ENCODE measurements at regions not wholly inside any gene's neighbourhood (a gene's known extent, or its start where the extent isn't known, plus 50 kb on each side); places are given as distances from the start of the nearest gene placed in this dataset.

GRCh38 chr5:130874861-130875417 is 290.1 kb downstream of the HINT1 start:
- intact Hi-C loops (cut with micrococcal nuclease), result no loop called here
- Histone ChIP-seq H3K27me3 (ENCODE audit: insufficient read depth, low read length) (no peaks in the 10 kb centered on the region), H3K36me3 (ENCODE audit: control insufficient read depth in 1 of 2, insufficient read depth in 2 of 2, low read length in 2 of 2) (no peaks in the 10 kb centered on the region), H3K9ac (ENCODE audit: low read length) (no peak overlapping the region), H3K9me3 (ENCODE audit: control insufficient read depth in 1 of 2, insufficient read depth in 1 of 2, low read depth in 1 of 2, low read length in 2 of 2) (no peaks in the 10 kb centered on the region), H4K20me1 (ENCODE audit: insufficient read depth) (no peaks in the 10 kb centered on the region), H3K4me1 (ENCODE audit: control insufficient read depth in 1 of 2, insufficient read depth in 2 of 2, low read length in 2 of 2) (no peaks in the 10 kb centered on the region), H3K9me2 (ENCODE audit: insufficient read depth) (no peaks in the 10 kb centered on the region), H3K27ac (ENCODE audit: low read depth, low read length) (no peak overlapping the region), H3K79me2 (ENCODE audit: insufficient read depth, low read length) (no peaks in the 10 kb centered on the region), H3K4me2 (ENCODE audit: low read length) (no peak overlapping the region), H3K4me3 (replicated peaks in 1 of 2; ENCODE audit: low read depth in 1 of 2, low read length in 2 of 2) (no peak overlapping the region), H2AFZ (ENCODE audit: low read depth, low read length, poor library complexity, severe bottlenecking) (no peak overlapping the region)
- no peak for TF ChIP-seq ZBTB33 (IDR thresholded peaks at IDR 0.05; ENCODE audit: extremely low read depth, insufficient replicate concordance, low read length)
- no peak for TF ChIP-seq FOSL1 (IDR thresholded peaks at IDR 0.05; ENCODE audit: low read depth)
- no peak for TF ChIP-seq CTCF (IDR thresholded peaks at IDR 0.05 in 2 of 3, conservative IDR thresholded peaks at IDR 0.05 in 1 of 3; ENCODE audit: borderline replicate concordance in 1 of 3, insufficient read depth in 1 of 3, low read depth in 2 of 3, low read length in 2 of 3)
- no peak for TF ChIP-seq ELF1 (IDR thresholded peaks at IDR 0.05; ENCODE audit: borderline replicate concordance, low read depth)
- TF ChIP-seq SIN3A (IDR thresholded peaks at IDR 0.05; ENCODE audit: low read depth), result no peak
- ChIA-PET CTCF (no interaction called here), POLR2A (no interaction called here), RAD21 (ENCODE audit: low non-redundant PET in 1 of 2, low total read pairs in 2 of 2, uncharacterized antibody in 2 of 2, unreplicated experiment in 2 of 2) (no interaction called here)
- ATAC-seq, result no peak
- no peak for DNase-seq (ENCODE audit: low read depth, low spot score)
- no TSS peak for BruUV-seq (replicated peaks)

All from HCT116 (cell line).